ENCODE measurements at regions not wholly inside any gene's neighbourhood (a gene's known extent, or its start where the extent isn't known, plus 50 kb on each side); places are given as distances from the start of the nearest gene placed in this dataset.

GRCh38 chr21:16419188-16419921 is 689.6 kb downstream of the USP25 start:
- TF ChIP-seq EZH2phosphoT487 (IDR thresholded peaks at IDR 0.05; ENCODE audit: low read depth) (no peak), CTCF (IDR thresholded peaks at IDR 0.05; ENCODE audit: low read depth, low read length) (no peak)
